ENCODE measurements at regions not wholly inside any gene's neighbourhood (a gene's known extent, or its start where the extent isn't known, plus 50 kb on each side); places are given as distances from the start of the nearest gene placed in this dataset.

GRCh38 chr9:17938035-17938655 lies 359.3 kb downstream of the SH3GL2 start:
- H3K4me1 ChIP-seq (ENCODE audit: control insufficient read depth in 2 of 2, insufficient read depth in 2 of 2, low read length in 2 of 2), result no peaks in the 10 kb centered on the region
- no peaks in the 10 kb centered on the region for H3K9me3 ChIP-seq (ENCODE audit: control insufficient read depth in 2 of 2, insufficient read depth in 1 of 2, low read length in 1 of 2)
- no peak for DNase-seq (ENCODE audit: low read depth in 6 of 9, low spot score in 9 of 9)
- H3K27me3 ChIP-seq (ENCODE audit: control insufficient read depth in 2 of 2, insufficient read depth in 1 of 2, low read length in 1 of 2), result no peaks in the 10 kb centered on the region
- 86% methylated on average over 8 of the region's 8 CpGs for WGBS
- no peak overlapping the region for H3K4me3 ChIP-seq (ENCODE audit: low read length in 2 of 2)
- no peak overlapping the region for H3K27ac ChIP-seq (ENCODE audit: low read depth in 1 of 2, low read length in 1 of 2)
- H3K36me3 ChIP-seq (ENCODE audit: control insufficient read depth in 2 of 2, insufficient read depth in 2 of 2, low read length in 1 of 2), result no peaks in the 10 kb centered on the region

DNA sequence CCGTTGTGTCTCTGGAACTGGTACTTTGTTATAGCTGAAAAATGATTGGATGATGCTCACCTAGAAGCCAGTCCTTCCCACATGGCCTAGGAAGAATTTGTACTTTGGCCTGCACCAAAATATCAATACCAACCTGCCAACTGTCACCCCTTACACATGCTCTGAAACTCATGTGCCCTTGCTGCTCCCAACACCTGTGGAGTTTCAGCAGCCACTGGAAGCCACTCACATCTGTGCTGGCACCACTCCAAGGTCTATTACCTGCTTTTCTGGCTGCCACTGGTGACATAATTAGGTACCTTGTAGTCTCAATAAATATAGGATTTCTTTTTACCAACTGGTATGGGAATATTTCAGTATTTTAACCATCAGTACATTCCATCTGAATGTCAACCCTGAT lies 363.6 kb downstream of the SH3GL2 start:
- Histone ChIP-seq H3K27me3 (ENCODE audit: control insufficient read depth in 2 of 2, insufficient read depth in 1 of 2, low read length in 1 of 2) (no peaks in the 10 kb centered on the region), H3K4me3 (ENCODE audit: low read length in 2 of 2) (no peak overlapping the region), H3K4me1 (ENCODE audit: control insufficient read depth in 2 of 2, insufficient read depth in 2 of 2, low read length in 2 of 2) (no peaks in the 10 kb centered on the region), H3K36me3 (ENCODE audit: control insufficient read depth in 2 of 2, insufficient read depth in 2 of 2, low read length in 1 of 2) (no peaks in the 10 kb centered on the region), H3K9me3 (ENCODE audit: control insufficient read depth in 2 of 2, insufficient read depth in 1 of 2, low read length in 1 of 2) (no peaks in the 10 kb centered on the region), H3K27ac (ENCODE audit: low read depth in 1 of 2, low read length in 1 of 2) (no peak overlapping the region)
- whole genome bisulfite sequencing, result 98% methylated on average over 1 of the region's 1 CpG
- no peak for DNase-seq (ENCODE audit: low read depth in 6 of 9, low spot score in 9 of 9)

- no peak overlapping the region for H3K27ac ChIP-seq (ENCODE audit: low read depth in 1 of 2, low read length in 1 of 2)
- H3K27me3 ChIP-seq (ENCODE audit: control insufficient read depth in 2 of 2, insufficient read depth in 1 of 2, low read length in 1 of 2), result no peaks in the 10 kb centered on the region
- no peaks in the 10 kb centered on the region for H3K9me3 ChIP-seq (ENCODE audit: control insufficient read depth in 2 of 2, insufficient read depth in 1 of 2, low read length in 1 of 2)
- no peak for DNase-seq (ENCODE audit: low read depth in 6 of 9, low spot score in 9 of 9)
- 78% methylated on average over 2 of the region's 2 CpGs for WGBS
- H3K4me1 ChIP-seq (ENCODE audit: control insufficient read depth in 2 of 2, insufficient read depth in 2 of 2, low read length in 2 of 2), result no peaks in the 10 kb centered on the region
- no peak overlapping the region for H3K4me3 ChIP-seq (ENCODE audit: low read length in 2 of 2)
- H3K36me3 ChIP-seq (ENCODE audit: control insufficient read depth in 2 of 2, insufficient read depth in 2 of 2, low read length in 1 of 2), result no peaks in the 10 kb centered on the region
These were observed 376.5 kb downstream of the SH3GL2 start for GRCh38 chr9:17955409-17955808.

GRCh38 chr9:17958363-17958762 lies 379.5 kb downstream of the SH3GL2 start:
- Histone ChIP-seq H3K36me3 (ENCODE audit: control insufficient read depth in 2 of 2, insufficient read depth in 2 of 2, low read length in 1 of 2) (no peaks in the 10 kb centered on the region), H3K27ac (ENCODE audit: low read depth in 1 of 2, low read length in 1 of 2) (no peak overlapping the region)
- no peak for DNase-seq (ENCODE audit: low read depth in 6 of 9, low spot score in 9 of 9)

DNA sequence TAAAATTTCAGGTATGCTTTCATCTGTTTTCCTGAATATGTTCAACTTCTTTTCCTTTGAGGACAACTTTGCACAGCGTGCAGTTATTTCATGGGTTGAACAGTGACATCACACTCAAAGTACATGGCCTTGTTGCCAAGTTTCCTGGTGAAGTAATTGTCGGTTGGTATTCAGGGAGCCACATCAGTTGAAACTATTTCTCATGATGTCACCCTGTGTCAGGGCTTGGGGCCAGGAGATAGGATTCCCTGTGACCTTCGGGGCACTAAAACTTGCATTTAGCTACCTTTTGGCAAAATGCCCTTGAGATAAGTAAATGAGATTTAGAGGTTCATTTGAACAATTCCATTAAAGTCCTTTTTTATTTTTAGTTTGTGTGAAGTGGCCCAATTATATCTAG lies 383.9 kb downstream of the SH3GL2 start:
- 81% methylated on average over 3 of the region's 3 CpGs for WGBS
- H3K36me3 ChIP-seq (ENCODE audit: control insufficient read depth in 2 of 2, insufficient read depth in 2 of 2, low read length in 1 of 2), result no peaks in the 10 kb centered on the region
- H3K4me1 ChIP-seq (ENCODE audit: control insufficient read depth in 2 of 2, insufficient read depth in 2 of 2, low read length in 2 of 2), result no peaks in the 10 kb centered on the region
- no peak overlapping the region for H3K27ac ChIP-seq (ENCODE audit: low read depth in 1 of 2, low read length in 1 of 2)
- H3K27me3 ChIP-seq (ENCODE audit: control insufficient read depth in 2 of 2, insufficient read depth in 1 of 2, low read length in 1 of 2), result no peaks in the 10 kb centered on the region
- DNase-seq (ENCODE audit: low read depth in 6 of 9, low spot score in 9 of 9), result no peak
- H3K4me3 ChIP-seq (ENCODE audit: low read length in 2 of 2), result no peak overlapping the region
- no peaks in the 10 kb centered on the region for H3K9me3 ChIP-seq (ENCODE audit: control insufficient read depth in 2 of 2, insufficient read depth in 1 of 2, low read length in 1 of 2)

More at GRCh38 chr9:17958363-17958762, 379.5 kb downstream of the SH3GL2 start:
- Histone ChIP-seq H3K4me1 (ENCODE audit: control insufficient read depth in 2 of 2, insufficient read depth in 2 of 2, low read length in 2 of 2) (no peaks in the 10 kb centered on the region), H3K4me3 (ENCODE audit: low read length in 2 of 2) (no peak overlapping the region), H3K9me3 (ENCODE audit: control insufficient read depth in 2 of 2, insufficient read depth in 1 of 2, low read length in 1 of 2) (no peaks in the 10 kb centered on the region), H3K27me3 (ENCODE audit: control insufficient read depth in 2 of 2, insufficient read depth in 1 of 2, low read length in 1 of 2) (no peaks in the 10 kb centered on the region)
- whole genome bisulfite sequencing, result 91% methylated on average over 2 of the region's 2 CpGs

GRCh38 chr9:17963498-17963897 lies 384.6 kb downstream of the SH3GL2 start:
- Histone ChIP-seq H3K4me1 (ENCODE audit: control insufficient read depth in 2 of 2, insufficient read depth in 2 of 2, low read length in 2 of 2) (no peaks in the 10 kb centered on the region), H3K27me3 (ENCODE audit: control insufficient read depth in 2 of 2, insufficient read depth in 1 of 2, low read length in 1 of 2) (no peaks in the 10 kb centered on the region), H3K27ac (ENCODE audit: low read depth in 1 of 2, low read length in 1 of 2) (no peak overlapping the region), H3K4me3 (ENCODE audit: low read length in 2 of 2) (no peak overlapping the region), H3K9me3 (ENCODE audit: control insufficient read depth in 2 of 2, insufficient read depth in 1 of 2, low read length in 1 of 2) (no peaks in the 10 kb centered on the region), H3K36me3 (ENCODE audit: control insufficient read depth in 2 of 2, insufficient read depth in 2 of 2, low read length in 1 of 2) (no peaks in the 10 kb centered on the region)
- DNase-seq (ENCODE audit: low read depth in 6 of 9, low spot score in 9 of 9), result no peak
- 78% methylated on average over 5 of the region's 5 CpGs for WGBS

GRCh38 chr9:17967731-17968130 lies 388.9 kb downstream of the SH3GL2 start:
- H3K4me3 ChIP-seq (ENCODE audit: low read length in 2 of 2), result no peak overlapping the region

GRCh38 chr9:17969232-17969631 lies 390.4 kb downstream of the SH3GL2 start:
- H3K27me3 ChIP-seq (ENCODE audit: control insufficient read depth in 2 of 2, insufficient read depth in 1 of 2, low read length in 1 of 2), result no peaks in the 10 kb centered on the region
- no peak overlapping the region for H3K4me3 ChIP-seq (ENCODE audit: low read length in 2 of 2)
- H3K4me1 ChIP-seq (ENCODE audit: control insufficient read depth in 2 of 2, insufficient read depth in 2 of 2, low read length in 2 of 2), result no peaks in the 10 kb centered on the region
- no peaks in the 10 kb centered on the region for H3K36me3 ChIP-seq (ENCODE audit: control insufficient read depth in 2 of 2, insufficient read depth in 2 of 2, low read length in 1 of 2)
- no peak overlapping the region for H3K27ac ChIP-seq (ENCODE audit: low read depth in 1 of 2, low read length in 1 of 2)
- WGBS, result 96% methylated on average over 1 of the region's 1 CpG
- H3K9me3 ChIP-seq (ENCODE audit: control insufficient read depth in 2 of 2, insufficient read depth in 1 of 2, low read length in 1 of 2), result no peaks in the 10 kb centered on the region
- DNase-seq (ENCODE audit: low read depth in 6 of 9, low spot score in 9 of 9), result no peak

More at GRCh38 chr9:17967731-17968130, 388.9 kb downstream of the SH3GL2 start:
- Histone ChIP-seq H3K4me1 (ENCODE audit: control insufficient read depth in 2 of 2, insufficient read depth in 2 of 2, low read length in 2 of 2) (no peaks in the 10 kb centered on the region), H3K9me3 (ENCODE audit: control insufficient read depth in 2 of 2, insufficient read depth in 1 of 2, low read length in 1 of 2) (no peaks in the 10 kb centered on the region), H3K36me3 (ENCODE audit: control insufficient read depth in 2 of 2, insufficient read depth in 2 of 2, low read length in 1 of 2) (no peaks in the 10 kb centered on the region), H3K27ac (ENCODE audit: low read depth in 1 of 2, low read length in 1 of 2) (no peak overlapping the region), H3K27me3 (ENCODE audit: control insufficient read depth in 2 of 2, insufficient read depth in 1 of 2, low read length in 1 of 2) (no peaks in the 10 kb centered on the region)
- 78% methylated on average over 3 of the region's 3 CpGs for WGBS
- DNase-seq (ENCODE audit: low read depth in 6 of 9, low spot score in 9 of 9), result no peak

GRCh38 chr9:17970277-17970676 lies 391.4 kb downstream of the SH3GL2 start:
- no peaks in the 10 kb centered on the region for H3K9me3 ChIP-seq (ENCODE audit: control insufficient read depth in 2 of 2, insufficient read depth in 1 of 2, low read length in 1 of 2)
- H3K4me1 ChIP-seq (ENCODE audit: control insufficient read depth in 2 of 2, insufficient read depth in 2 of 2, low read length in 2 of 2), result no peaks in the 10 kb centered on the region
- no peak overlapping the region for H3K4me3 ChIP-seq (ENCODE audit: low read length in 2 of 2)
- DNase-seq (ENCODE audit: low read depth in 6 of 9, low spot score in 9 of 9), result no peak
- H3K36me3 ChIP-seq (ENCODE audit: control insufficient read depth in 2 of 2, insufficient read depth in 2 of 2, low read length in 1 of 2), result no peaks in the 10 kb centered on the region
- no peaks in the 10 kb centered on the region for H3K27me3 ChIP-seq (ENCODE audit: control insufficient read depth in 2 of 2, insufficient read depth in 1 of 2, low read length in 1 of 2)
- no peak overlapping the region for H3K27ac ChIP-seq (ENCODE audit: low read depth in 1 of 2, low read length in 1 of 2)

DNA sequence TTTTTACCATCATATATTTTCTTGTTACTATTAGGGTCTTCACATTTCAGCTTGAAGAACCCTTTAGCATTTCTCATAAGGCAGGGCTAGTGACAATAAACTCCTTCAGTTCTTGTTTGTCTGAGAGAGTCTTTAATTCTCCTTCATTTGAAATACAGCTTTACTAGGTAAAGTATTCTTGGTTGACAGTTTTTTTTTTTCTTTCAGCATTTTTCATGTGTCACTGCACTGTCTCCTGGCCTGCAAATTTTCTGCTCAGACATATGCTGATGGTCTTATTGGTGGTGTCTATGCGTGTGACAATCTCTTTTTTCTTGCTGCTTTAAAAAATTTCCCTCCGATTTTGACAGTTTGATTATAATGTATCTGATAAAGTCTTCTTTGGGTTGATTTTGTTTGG lies 399.9 kb downstream of the SH3GL2 start:
- Histone ChIP-seq H3K4me3 (ENCODE audit: low read length in 2 of 2) (no peak overlapping the region), H3K4me1 (ENCODE audit: control insufficient read depth in 2 of 2, insufficient read depth in 2 of 2, low read length in 2 of 2) (no peaks in the 10 kb centered on the region), H3K27ac (ENCODE audit: low read depth in 1 of 2, low read length in 1 of 2) (no peak overlapping the region), H3K36me3 (ENCODE audit: control insufficient read depth in 2 of 2, insufficient read depth in 2 of 2, low read length in 1 of 2) (no peaks in the 10 kb centered on the region), H3K27me3 (ENCODE audit: control insufficient read depth in 2 of 2, insufficient read depth in 1 of 2, low read length in 1 of 2) (no peaks in the 10 kb centered on the region), H3K9me3 (ENCODE audit: control insufficient read depth in 2 of 2, insufficient read depth in 1 of 2, low read length in 1 of 2) (peaks cover 0 to 2% of the 10 kb centered on the region in 2 donors)
- WGBS, result 98% methylated on average over 2 of the region's 2 CpGs
- DNase-seq (ENCODE audit: low read depth in 6 of 9, low spot score in 9 of 9), result no peak
